ENCODE measurements at regions not wholly inside any gene's neighbourhood (a gene's known extent, or its start where the extent isn't known, plus 50 kb on each side); places are given as distances from the start of the nearest gene placed in this dataset.

- no peak for TF ChIP-seq RB1 (IDR thresholded peaks at IDR 0.05; ENCODE audit: low read depth)
Measured at GRCh38 chr17:74037320-74037719, 166.2 kb upstream of the RPL38 start (continued).

- H4K20me1 ChIP-seq (replicated peaks; ENCODE audit: control insufficient read depth, insufficient read depth, low read length), result peaks cover 4% of the 10 kb centered on the region; the same call in 1 of the 2 replicates
- intact Hi-C loops (cut with micrococcal nuclease) (no loop called here), in situ Hi-C loops (cut with MboI) (no loop called here)
- H3K79me2 ChIP-seq (ENCODE audit: control insufficient read depth, insufficient read depth, low read length), result no peaks in the 10 kb centered on the region
- no peak overlapping the region for H3K9ac ChIP-seq (ENCODE audit: insufficient read depth in 1 of 2, low read depth in 2 of 2, low read length in 2 of 2)
- no peak for TF ChIP-seq NFATC3 (IDR thresholded peaks at IDR 0.05)
- DNase-seq (ENCODE audit: extremely low read depth in 1 of 4, low spot score in 3 of 4), result no peak
- WGBS (ENCODE audit: insufficient coverage, low coverage, missing lambda C conversion rate), result 2% methylated on average over 9 of the region's 9 CpGs
- no peaks in the 10 kb centered on the region for H3K9me1 ChIP-seq (ENCODE audit: control insufficient read depth, insufficient read depth, low read length)
- no peak for ATAC-seq
- no peak overlapping the region for H2AFZ ChIP-seq (ENCODE audit: low read depth, low read length)
- H3K36me3 ChIP-seq (ENCODE audit: control insufficient read depth, insufficient read depth, low read length), result no peaks in the 10 kb centered on the region
- H3K4me1 ChIP-seq (replicated peaks in 1 of 2; ENCODE audit: control insufficient read depth in 2 of 2, insufficient read depth in 2 of 2, low read length in 2 of 2), result no peaks in the 10 kb centered on the region
- H3K27me3 ChIP-seq (ENCODE audit: control insufficient read depth in 2 of 2, insufficient read depth in 2 of 2, low read length in 2 of 2), result peaks cover 6 to 38% of the 10 kb centered on the region in 2 experiments; a peak in 4 of 5 replicates
- CTCF ChIA-PET (ENCODE audit: low intra/inter-chr PET ratio), result no interaction called here
- POLR2A ChIA-PET, result interaction anchor here (0.5 kb wide), 1 partner anchor 457 kb away, joined by 3 read pairs; no protein-coding TSS in a partner anchor
- H3K27ac ChIP-seq (ENCODE audit: extremely low read depth, low read depth, low read length), result no peak overlapping the region
- no peak for FAIRE-seq
- no peaks in the 10 kb centered on the region for H3K9me3 ChIP-seq (replicated peaks; ENCODE audit: control insufficient read depth, insufficient read depth, low read depth, low read length)
- no peak overlapping the region for H3K4me3 ChIP-seq
- no peak overlapping the region for H3K4me2 ChIP-seq (ENCODE audit: insufficient read depth, low read length)
- BruUV-seq (replicated peaks), result no TSS peak
Measured at GRCh38 chr17:74040291-74040690, 163.2 kb upstream of the RPL38 start.

- Histone ChIP-seq H3K36me3 (ENCODE audit: control insufficient read depth, insufficient read depth, low read length) (no peaks in the 10 kb centered on the region), H3K4me2 (ENCODE audit: insufficient read depth, low read length) (no peak overlapping the region), H3K27ac (ENCODE audit: extremely low read depth, low read depth, low read length) (no peak overlapping the region), H3K79me2 (ENCODE audit: control insufficient read depth, insufficient read depth, low read length) (no peaks in the 10 kb centered on the region), H3K9me3 (replicated peaks; ENCODE audit: control insufficient read depth, insufficient read depth, low read depth, low read length) (no peaks in the 10 kb centered on the region), H3K4me1 (replicated peaks in 1 of 2; ENCODE audit: control insufficient read depth in 2 of 2, insufficient read depth in 2 of 2, low read length in 2 of 2) (no peaks in the 10 kb centered on the region), H3K9ac (ENCODE audit: insufficient read depth in 1 of 2, low read depth in 2 of 2, low read length in 2 of 2) (no peak overlapping the region), H3K4me3 (no peak overlapping the region), H4K20me1 (replicated peaks; ENCODE audit: control insufficient read depth, insufficient read depth, low read length) (peaks cover 4% of the 10 kb centered on the region; the same call in 1 of the 2 replicates), H2AFZ (ENCODE audit: low read depth, low read length) (no peak overlapping the region), H3K9me1 (ENCODE audit: control insufficient read depth, insufficient read depth, low read length) (no peaks in the 10 kb centered on the region), H3K27me3 (ENCODE audit: control insufficient read depth in 2 of 2, insufficient read depth in 2 of 2, low read length in 2 of 2) (peaks cover 6 to 40% of the 10 kb centered on the region in 2 experiments; a peak in 4 of 5 replicates)
- CTCF ChIA-PET (ENCODE audit: low intra/inter-chr PET ratio), result no interaction called here
- ATAC-seq, result no peak
- no peak for DNase-seq (ENCODE audit: extremely low read depth in 1 of 4, low spot score in 3 of 4)
- no peak for TF ChIP-seq EZH2 (IDR thresholded peaks at IDR 0.05; ENCODE audit: borderline replicate concordance, low read depth, low read length)
- no peak for TF ChIP-seq NUFIP1 (IDR thresholded peaks at IDR 0.05; ENCODE audit: partially characterized antibody)
- TF ChIP-seq PHF20 (IDR thresholded peaks at IDR 0.05; ENCODE audit: partially characterized antibody), result no peak
- FAIRE-seq, result no peak
- 0% methylated on average over 12 of the region's 12 CpGs for WGBS (ENCODE audit: insufficient coverage, low coverage, missing lambda C conversion rate)
- intact Hi-C loops (cut with micrococcal nuclease) (no loop called here), in situ Hi-C loops (cut with MboI) (no loop called here)
- BruUV-seq (replicated peaks), result no TSS peak
- POLR2A ChIA-PET, result interaction anchor here (0.5 kb wide), 1 partner anchor 457 kb away, joined by 3 read pairs; no protein-coding TSS in a partner anchor
Measured at GRCh38 chr17:74040729-74041128, 162.7 kb upstream of the RPL38 start.
